DND-41 (cell line): ENCODE measurements at regions not wholly inside any gene's neighbourhood (a gene's known extent, or its start where the extent isn't known, plus 50 kb on each side); places are given as distances from the start of the nearest gene placed in this dataset.

Source experiments
- ATAC-seq: fragments of 200-7000 bp; cut with Tn5 transposase; 3 replicates; pipeline ENCODE4 v1.9.1; 2021; ENCODE audit warnings: low read depth; ENCODE audit not compliant: insufficient read depth
- DNase-seq: peaks from one replicate; pipeline ENCODE4 v3.0.0-alpha.2; 2020
- H2AFZ ChIP-seq: 2 replicates; pipeline ENCODE4 v1.6.0; 2012; ENCODE audit warnings: low read depth, low read length
- H3K27ac ChIP-seq: 2 replicates; pipeline ENCODE4 v1.5.1; 2012; ENCODE audit warnings: low read length, inconsistent platforms
- H3K27me3 ChIP-seq: fragments of 200-600 bp; sonication (generic); 2 replicates; pipeline ENCODE4 v1.6.0; 2012; ENCODE audit warnings: low read length, mild to moderate bottlenecking, inconsistent platforms; ENCODE audit not compliant: insufficient read depth, poor library complexity
- H3K36me3 ChIP-seq: 2 replicates; pipeline ENCODE4 v1.5.1; 2012; ENCODE audit warnings: low read length, inconsistent platforms; ENCODE audit not compliant: insufficient read depth
- H3K4me1 ChIP-seq: 2 replicates; pipeline ENCODE4 v1.5.1; 2012; ENCODE audit warnings: mild to moderate bottlenecking, low read length; ENCODE audit not compliant: insufficient read depth
- H3K4me2 ChIP-seq: 2 replicates; pipeline ENCODE4 v1.6.0; 2012; ENCODE audit warnings: mild to moderate bottlenecking, moderate library complexity, low read length, inconsistent platforms; ENCODE audit not compliant: insufficient read depth
- H3K4me3 ChIP-seq, 2 experiments: fragments of 200-600 bp in 1 of 2; shearing (Covaris generic) in 1 of 2; 2 replicates each; pipeline ENCODE4 v1.5.1; 2012 to 2016; ENCODE audit warnings: inconsistent platforms in 2 of 2, low read length in 2 of 2, mild to moderate bottlenecking in 2 of 2, low read depth in 1 of 2, moderate library complexity in 1 of 2
- H3K79me2 ChIP-seq: 2 replicates; pipeline ENCODE4 v1.6.0; 2012; ENCODE audit warnings: low read length, inconsistent platforms; ENCODE audit not compliant: insufficient read depth
- H3K9ac ChIP-seq: 2 replicates; pipeline ENCODE4 v1.6.0; 2012; ENCODE audit warnings: low read depth, mild to moderate bottlenecking, inconsistent platforms, low read length, moderate library complexity
- H3K9me3 ChIP-seq: 2 replicates; pipeline ENCODE4 v1.5.1; 2012; ENCODE audit warnings: low read length, moderate library complexity, mild to moderate bottlenecking, inconsistent platforms; ENCODE audit not compliant: insufficient read depth, severe bottlenecking
- H4K20me1 ChIP-seq: 2 replicates; pipeline ENCODE4 v1.6.0; 2012; ENCODE audit warnings: low read length; ENCODE audit not compliant: insufficient read depth
- CTCF ChIP-seq: IDR thresholded peaks from 2 replicates; pipeline ENCODE4 v1.5.1; 2012; ENCODE audit warnings: borderline replicate concordance, low read length, moderate library complexity, mild to moderate bottlenecking; ENCODE audit not compliant: poor library complexity, severe bottlenecking; ENCODE audit errors: extremely low read depth
- EZH2 ChIP-seq: IDR thresholded peaks from 3 replicates; pipeline ENCODE4 v1.6.1; 2012; ENCODE audit warnings: borderline replicate concordance, low read depth, mild to moderate bottlenecking, moderate library complexity, low read length, inconsistent platforms; ENCODE audit not compliant: severe bottlenecking

DNA sequence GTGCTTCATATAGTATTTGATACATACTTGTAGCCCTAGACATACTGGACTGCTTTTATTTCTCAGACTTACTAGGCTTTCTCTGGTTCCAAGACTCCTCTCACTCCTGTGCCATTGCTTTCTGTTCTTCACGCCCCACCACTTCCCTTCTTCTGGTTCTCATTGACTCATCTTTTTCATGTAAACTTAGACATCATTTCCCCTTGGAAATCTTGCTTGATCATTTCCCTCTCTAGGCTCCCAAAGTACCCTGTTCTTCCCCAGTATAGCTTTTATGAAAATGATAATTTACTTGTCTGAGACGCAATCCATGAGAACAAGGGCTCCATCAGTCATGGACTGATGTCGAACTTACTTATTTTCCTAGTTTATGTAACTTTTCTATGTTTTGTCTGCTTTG, 83.5 kb downstream of the TLR4 start:
- Histone ChIP-seq H3K4me3 (no peak overlapping the region), H3K4me1 (peaks cover 15% of the 10 kb centered on the region), H3K4me2 (no peak overlapping the region), H3K79me2 (no peaks in the 10 kb centered on the region), H4K20me1 (no peaks in the 10 kb centered on the region), H3K9ac (no peak overlapping the region), H3K27ac (no peak overlapping the region), H3K9me3 (no peaks in the 10 kb centered on the region), H3K36me3 (no peaks in the 10 kb centered on the region), H2AFZ (no peak overlapping the region), H3K27me3 (peaks cover 7% of the 10 kb centered on the region)
- ATAC-seq (no peak), DNase-seq (no peak)
- TF ChIP-seq EZH2, result no peak
- TF ChIP-seq CTCF, result no peak

DNA sequence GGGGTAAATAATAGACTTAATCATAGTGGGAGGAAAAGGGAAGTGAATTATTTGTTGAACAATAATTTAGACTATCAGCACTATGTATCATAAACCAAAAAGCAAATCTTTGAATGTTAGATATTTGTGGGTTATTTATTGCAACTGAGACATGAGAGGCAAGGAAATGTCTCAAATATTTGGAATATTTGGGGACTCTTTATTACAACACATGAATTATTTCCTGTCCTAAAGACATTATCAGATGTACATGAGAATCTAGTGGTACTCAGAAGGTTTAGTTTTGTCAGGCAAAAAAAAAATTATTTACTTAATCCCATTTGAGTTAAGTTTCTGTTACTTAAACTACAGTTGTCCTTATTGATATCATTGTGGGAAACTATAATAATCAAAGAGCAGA, 91.1 kb downstream of the TLR4 start:
- TF ChIP-seq CTCF (no peak), EZH2 (no peak)
- DNase-seq (no peak), ATAC-seq (no peak)
- no peaks in the 10 kb centered on the region for H3K79me2 ChIP-seq
- no peaks in the 10 kb centered on the region for H3K36me3 ChIP-seq
- no peak overlapping the region for H3K4me3 ChIP-seq
- no peak overlapping the region for H3K9ac ChIP-seq
- no peaks in the 10 kb centered on the region for H4K20me1 ChIP-seq
- no peak overlapping the region for H2AFZ ChIP-seq
- no peaks in the 10 kb centered on the region for H3K27me3 ChIP-seq
- no peak overlapping the region for H3K4me2 ChIP-seq
- no peaks in the 10 kb centered on the region for H3K9me3 ChIP-seq
- no peaks in the 10 kb centered on the region for H3K4me1 ChIP-seq
- no peak overlapping the region for H3K27ac ChIP-seq

DNA sequence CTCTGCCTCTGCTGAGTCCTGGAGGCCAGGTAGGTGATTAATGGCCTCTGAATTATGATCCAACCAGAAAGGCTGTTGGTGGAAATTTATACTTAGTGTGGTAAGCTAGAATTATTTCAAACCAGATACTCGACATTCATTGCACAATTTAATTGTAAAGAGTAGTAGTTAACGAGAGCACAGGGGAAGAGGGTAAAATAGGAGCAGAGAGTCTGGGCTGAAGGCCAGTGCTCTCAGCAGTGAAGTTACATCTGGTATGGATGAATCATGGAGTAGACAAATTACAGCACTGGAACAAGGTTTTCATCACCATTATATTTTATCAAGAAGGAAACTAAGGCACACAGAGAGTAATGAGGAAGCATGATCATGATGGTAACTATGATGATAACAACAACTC, 92.5 kb downstream of the TLR4 start:
- H3K27me3 ChIP-seq, result no peaks in the 10 kb centered on the region
- H3K36me3 ChIP-seq, result no peaks in the 10 kb centered on the region
- H3K9ac ChIP-seq, result no peak overlapping the region
- H3K27ac ChIP-seq, result no peak overlapping the region
- DNase-seq (no peak), ATAC-seq (no peak)
- no peak overlapping the region for H3K4me3 ChIP-seq
- no peak overlapping the region for H3K4me2 ChIP-seq
- TF ChIP-seq EZH2 (no peak), CTCF (no peak)
- H3K79me2 ChIP-seq, result no peaks in the 10 kb centered on the region
- no peaks in the 10 kb centered on the region for H3K9me3 ChIP-seq
- H2AFZ ChIP-seq, result no peak overlapping the region
- H3K4me1 ChIP-seq, result no peaks in the 10 kb centered on the region
- no peaks in the 10 kb centered on the region for H4K20me1 ChIP-seq

GRCh38 chr9:117800389-117800788, 96.2 kb downstream of the TLR4 start:
- ATAC-seq (no peak), DNase-seq (no peak)
- Histone ChIP-seq H3K4me3 (no peak overlapping the region), H4K20me1 (no peaks in the 10 kb centered on the region), H3K9ac (no peak overlapping the region), H2AFZ (no peak overlapping the region), H3K27me3 (no peaks in the 10 kb centered on the region), H3K27ac (no peak overlapping the region), H3K79me2 (no peaks in the 10 kb centered on the region), H3K36me3 (no peaks in the 10 kb centered on the region), H3K4me1 (no peaks in the 10 kb centered on the region), H3K9me3 (no peaks in the 10 kb centered on the region), H3K4me2 (no peak overlapping the region)
- TF ChIP-seq CTCF, result no peak
- no peak for TF ChIP-seq EZH2
